Neural cell (in vitro differentiated cells): ENCODE measurements at regions not wholly inside any gene's neighbourhood (a gene's known extent, or its start where the extent isn't known, plus 50 kb on each side); places are given as distances from the start of the nearest gene placed in this dataset.

Experiments
- H2AFZ ChIP-seq: fragments of 200-600, 300-800 bp; sonication (generic), shearing (Covaris generic); 2 replicates; pipeline ENCODE4 v1.6.0; 2014; ENCODE audit warnings: low read depth, mild to moderate bottlenecking, antibody characterized with exemption, low read length, moderate library complexity
- H3F3A ChIP-seq: fragments of 200-600 bp; shearing (Covaris generic); 2 replicates; pipeline ENCODE4 v1.6.1; 2016; ENCODE audit warnings: mild to moderate bottlenecking, moderate library complexity, mixed read lengths, antibody characterized with exemption, low read length; ENCODE audit not compliant: insufficient read depth, poor library complexity, severe bottlenecking
- H3K27ac ChIP-seq: fragments of 200-600, 300-800 bp; sonication (generic), shearing (Covaris generic); 2 replicates; pipeline ENCODE4 v1.5.1; 2014; ENCODE audit warnings: mild to moderate bottlenecking, low read length, moderate library complexity
- H3K27me3 ChIP-seq: fragments of 300-800, 200-600 bp; sonication (generic), shearing (Covaris generic); 2 replicates; pipeline ENCODE4 v1.6.0; 2014; ENCODE audit warnings: mild to moderate bottlenecking, low read depth, low read length, moderate library complexity; ENCODE audit not compliant: insufficient read depth
- H3K36me3 ChIP-seq: fragments of 300-800, 200-600 bp; sonication (generic), shearing (Covaris generic); 2 replicates; pipeline ENCODE4 v1.5.1; 2014; ENCODE audit warnings: mild to moderate bottlenecking, antibody characterized with exemption, low read length, moderate library complexity; ENCODE audit not compliant: insufficient read depth
- H3K4me2 ChIP-seq: fragments of 300-800, 200-600 bp; sonication (generic), shearing (Covaris generic); 2 replicates; pipeline ENCODE4 v1.6.0; 2014; ENCODE audit warnings: mild to moderate bottlenecking, low read length
- H3K4me3 ChIP-seq: fragments of 300-800, 200-600 bp; sonication (generic), shearing (Covaris generic); 2 replicates; pipeline ENCODE4 v1.5.1; 2014; ENCODE audit warnings: mild to moderate bottlenecking, low read length, moderate library complexity
- H3K79me2 ChIP-seq: fragments of 200-600 bp; shearing (Covaris generic); replicated peaks from 2 replicates; pipeline ENCODE4 v1.6.0; 2014; ENCODE audit warnings: mild to moderate bottlenecking, low read length, moderate library complexity; ENCODE audit not compliant: insufficient read depth
- H3K9ac ChIP-seq: fragments of 300-800, 200-600 bp; sonication (generic), shearing (Covaris generic); 2 replicates; pipeline ENCODE4 v1.6.1; 2016; ENCODE audit warnings: mild to moderate bottlenecking, low read length, mixed read lengths
- H3K9me2 ChIP-seq: fragments of 200-600 bp; shearing (Covaris generic); 2 replicates; pipeline ENCODE4 v1.6.1; 2016; ENCODE audit warnings: mild to moderate bottlenecking, low read length, mixed read lengths; ENCODE audit not compliant: insufficient read depth
- H3K9me3 ChIP-seq: fragments of 200-600, 300-800 bp; sonication (generic), shearing (Covaris generic); 2 replicates; pipeline ENCODE4 v1.6.1; 2016; ENCODE audit warnings: mild to moderate bottlenecking, mixed run types, low read length, moderate library complexity, mixed read lengths
- H4K20me1 ChIP-seq: fragments of 200-600 bp; shearing (Covaris generic); 2 replicates; pipeline ENCODE4 v1.6.1; 2016; ENCODE audit warnings: mild to moderate bottlenecking, mixed run types; ENCODE audit not compliant: insufficient read depth
- EP300 ChIP-seq: fragments of 450-650 bp; conservative IDR thresholded peaks from 2 replicates; pipeline ENCODE4 v1.6.1; 2014; ENCODE audit warnings: antibody characterized with exemption, mild to moderate bottlenecking, moderate library complexity; ENCODE audit not compliant: poor library complexity, severe bottlenecking
- EZH2 ChIP-seq: fragments of 200-600, 300-800 bp; shearing (Covaris generic), sonication (generic); IDR thresholded peaks from 2 replicates; pipeline ENCODE4 v1.6.1; 2014; ENCODE audit warnings: antibody characterized with exemption, low read length, borderline replicate concordance, mild to moderate bottlenecking; ENCODE audit not compliant: insufficient read depth, poor library complexity, severe bottlenecking
- MXI1 ChIP-seq: fragments of 450-650 bp; conservative IDR thresholded peaks from 2 replicates; pipeline ENCODE4 v1.6.1; 2014; ENCODE audit warnings: antibody characterized with exemption, mild to moderate bottlenecking; ENCODE audit not compliant: poor library complexity, severe bottlenecking
- POLR2AphosphoS5 ChIP-seq: IDR thresholded peaks from 2 replicates; pipeline ENCODE4 v1.6.1; 2012
- RAD21 ChIP-seq: fragments of 450-650 bp; conservative IDR thresholded peaks from 2 replicates; pipeline ENCODE4 v1.6.1; 2014; ENCODE audit warnings: antibody characterized with exemption, mild to moderate bottlenecking, moderate library complexity
- SMC3 ChIP-seq: fragments of 450-650 bp; conservative IDR thresholded peaks from 2 replicates; pipeline ENCODE4 v1.6.1; 2014; ENCODE audit warnings: antibody characterized with exemption, mild to moderate bottlenecking, moderate library complexity; ENCODE audit not compliant: poor library complexity
- TAF1 ChIP-seq: IDR thresholded peaks from 2 replicates; pipeline ENCODE4 v1.6.1; 2012; ENCODE audit warnings: low read depth
- TF ChIP-seq, protein P1 (sequence below): fragments of 450-650 bp; IDR thresholded peaks from 2 replicates; pipeline ENCODE4 v1.5.1; 2014; ENCODE audit warnings: antibody characterized with exemption, mild to moderate bottlenecking, moderate library complexity; ENCODE audit not compliant: poor library complexity, severe bottlenecking
- TF ChIP-seq, protein P2 (sequence below): IDR thresholded peaks from 2 replicates; pipeline ENCODE4 v1.6.1; 2012; ENCODE audit warnings: borderline replicate concordance

DNA sequence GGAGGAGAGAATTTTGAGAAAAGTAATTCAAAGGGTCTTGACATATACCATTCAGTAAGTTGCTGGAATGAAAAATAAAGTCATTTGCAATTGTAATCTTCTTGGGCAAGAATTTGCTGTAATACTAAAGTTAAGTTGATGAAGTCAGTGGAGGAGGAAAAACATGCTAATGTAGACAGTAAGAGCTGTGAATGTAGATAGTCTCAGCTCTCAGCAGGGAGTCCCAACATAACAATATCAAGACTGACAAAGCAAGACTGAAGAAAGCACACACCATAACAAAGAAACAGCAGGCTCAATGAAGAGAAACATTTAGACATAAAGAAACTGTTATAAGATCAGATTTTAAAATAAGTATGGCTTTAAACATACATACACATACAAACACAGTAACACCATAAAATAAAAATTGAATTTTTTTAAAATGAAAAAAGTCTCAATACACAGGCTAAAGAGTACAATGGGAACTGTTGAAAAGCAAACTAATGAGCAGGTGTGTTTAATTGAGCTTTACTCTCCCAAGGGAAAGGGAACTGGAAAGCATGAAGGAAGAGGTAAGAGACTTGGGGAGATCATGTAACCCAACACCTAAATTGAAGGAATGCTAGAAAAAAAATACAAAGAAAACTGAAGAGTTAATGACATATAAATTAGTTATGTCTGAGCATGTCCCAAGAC is 336.3 kb upstream of the NCAM2 start:
- Histone ChIP-seq H3K79me2 (no peaks in the 10 kb centered on the region), H3K36me3 (no peaks in the 10 kb centered on the region), H3K4me3 (no peak overlapping the region), H2AFZ (no peak overlapping the region), H3K27ac (no peak overlapping the region), H3K4me2 (no peak overlapping the region), H3K27me3 (no peaks in the 10 kb centered on the region), H3K9ac (no peak overlapping the region), H4K20me1 (no peaks in the 10 kb centered on the region), H3F3A (peaks cover 5% of the 10 kb centered on the region), H3K9me2 (no peaks in the 10 kb centered on the region), H3K9me3 (no peaks in the 10 kb centered on the region)
- TF ChIP-seq SMC3 (no peak), MXI1 (no peak), POLR2AphosphoS5 (peak; percentile 55)

DNA sequence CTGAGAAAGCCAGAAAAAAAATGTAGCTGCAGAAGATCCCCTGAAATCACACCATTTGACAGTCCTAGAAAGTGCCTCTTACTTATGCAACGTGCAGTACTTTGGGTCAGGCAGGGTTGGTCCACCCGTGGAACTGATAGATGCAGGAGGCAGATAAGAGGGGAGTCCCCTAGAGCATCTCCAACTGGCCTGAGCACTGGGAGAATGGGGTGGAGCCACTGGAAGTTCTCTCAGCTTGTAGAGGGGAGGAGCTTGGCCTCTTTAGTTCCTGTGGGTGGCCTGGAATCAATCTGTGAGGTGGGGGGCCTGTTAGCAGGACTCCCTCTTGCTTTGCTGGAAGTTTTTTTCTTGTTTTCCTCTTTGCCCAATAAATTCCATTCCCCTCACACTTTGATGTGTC is 335.7 kb upstream of the NCAM2 start:
- H2AFZ ChIP-seq: no peak overlapping the region
- no peak for TF ChIP-seq TAF1
- TF ChIP-seq EP300: no peak
- TF ChIP-seq, protein P1, sequence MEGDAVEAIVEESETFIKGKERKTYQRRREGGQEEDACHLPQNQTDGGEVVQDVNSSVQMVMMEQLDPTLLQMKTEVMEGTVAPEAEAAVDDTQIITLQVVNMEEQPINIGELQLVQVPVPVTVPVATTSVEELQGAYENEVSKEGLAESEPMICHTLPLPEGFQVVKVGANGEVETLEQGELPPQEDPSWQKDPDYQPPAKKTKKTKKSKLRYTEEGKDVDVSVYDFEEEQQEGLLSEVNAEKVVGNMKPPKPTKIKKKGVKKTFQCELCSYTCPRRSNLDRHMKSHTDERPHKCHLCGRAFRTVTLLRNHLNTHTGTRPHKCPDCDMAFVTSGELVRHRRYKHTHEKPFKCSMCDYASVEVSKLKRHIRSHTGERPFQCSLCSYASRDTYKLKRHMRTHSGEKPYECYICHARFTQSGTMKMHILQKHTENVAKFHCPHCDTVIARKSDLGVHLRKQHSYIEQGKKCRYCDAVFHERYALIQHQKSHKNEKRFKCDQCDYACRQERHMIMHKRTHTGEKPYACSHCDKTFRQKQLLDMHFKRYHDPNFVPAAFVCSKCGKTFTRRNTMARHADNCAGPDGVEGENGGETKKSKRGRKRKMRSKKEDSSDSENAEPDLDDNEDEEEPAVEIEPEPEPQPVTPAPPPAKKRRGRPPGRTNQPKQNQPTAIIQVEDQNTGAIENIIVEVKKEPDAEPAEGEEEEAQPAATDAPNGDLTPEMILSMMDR: no peak
- no peak for TF ChIP-seq MXI1
- TF ChIP-seq POLR2AphosphoS5: no peak
- no peak for TF ChIP-seq SMC3
- TF ChIP-seq, protein P2, sequence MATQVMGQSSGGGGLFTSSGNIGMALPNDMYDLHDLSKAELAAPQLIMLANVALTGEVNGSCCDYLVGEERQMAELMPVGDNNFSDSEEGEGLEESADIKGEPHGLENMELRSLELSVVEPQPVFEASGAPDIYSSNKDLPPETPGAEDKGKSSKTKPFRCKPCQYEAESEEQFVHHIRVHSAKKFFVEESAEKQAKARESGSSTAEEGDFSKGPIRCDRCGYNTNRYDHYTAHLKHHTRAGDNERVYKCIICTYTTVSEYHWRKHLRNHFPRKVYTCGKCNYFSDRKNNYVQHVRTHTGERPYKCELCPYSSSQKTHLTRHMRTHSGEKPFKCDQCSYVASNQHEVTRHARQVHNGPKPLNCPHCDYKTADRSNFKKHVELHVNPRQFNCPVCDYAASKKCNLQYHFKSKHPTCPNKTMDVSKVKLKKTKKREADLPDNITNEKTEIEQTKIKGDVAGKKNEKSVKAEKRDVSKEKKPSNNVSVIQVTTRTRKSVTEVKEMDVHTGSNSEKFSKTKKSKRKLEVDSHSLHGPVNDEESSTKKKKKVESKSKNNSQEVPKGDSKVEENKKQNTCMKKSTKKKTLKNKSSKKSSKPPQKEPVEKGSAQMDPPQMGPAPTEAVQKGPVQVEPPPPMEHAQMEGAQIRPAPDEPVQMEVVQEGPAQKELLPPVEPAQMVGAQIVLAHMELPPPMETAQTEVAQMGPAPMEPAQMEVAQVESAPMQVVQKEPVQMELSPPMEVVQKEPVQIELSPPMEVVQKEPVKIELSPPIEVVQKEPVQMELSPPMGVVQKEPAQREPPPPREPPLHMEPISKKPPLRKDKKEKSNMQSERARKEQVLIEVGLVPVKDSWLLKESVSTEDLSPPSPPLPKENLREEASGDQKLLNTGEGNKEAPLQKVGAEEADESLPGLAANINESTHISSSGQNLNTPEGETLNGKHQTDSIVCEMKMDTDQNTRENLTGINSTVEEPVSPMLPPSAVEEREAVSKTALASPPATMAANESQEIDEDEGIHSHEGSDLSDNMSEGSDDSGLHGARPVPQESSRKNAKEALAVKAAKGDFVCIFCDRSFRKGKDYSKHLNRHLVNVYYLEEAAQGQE: no peak
- TF ChIP-seq RAD21: no peak
- TF ChIP-seq EZH2: no peak
- no peaks in the 10 kb centered on the region for H3K27me3 ChIP-seq
- H4K20me1 ChIP-seq: no peaks in the 10 kb centered on the region
- no peaks in the 10 kb centered on the region for H3K9me2 ChIP-seq
- H3K4me3 ChIP-seq: no peak overlapping the region
- H3K9ac ChIP-seq: no peak overlapping the region
- no peak overlapping the region for H3K4me2 ChIP-seq
- H3F3A ChIP-seq: peaks cover 5% of the 10 kb centered on the region
- H3K79me2 ChIP-seq: no peaks in the 10 kb centered on the region
- H3K27ac ChIP-seq: no peak overlapping the region
- no peaks in the 10 kb centered on the region for H3K36me3 ChIP-seq
- H3K9me3 ChIP-seq: no peaks in the 10 kb centered on the region
